ENCODE measurements at regions not wholly inside any gene's neighbourhood (a gene's known extent, or its start where the extent isn't known, plus 50 kb on each side); places are given as distances from the start of the nearest gene placed in this dataset.
A peak's percentile ranks its signal among the peaks of the same experiment; 100 is the strongest.
"Not testable (repeated sequence)": the region's sequence is repeated elsewhere in the genome, so short reads cannot be mapped to it uniquely, and the experiment has no call there.

GRCh38 chr21:17682924-17683323, 70.2 kb upstream of the BTG3 start:
- DNase-seq (ENCODE audit: low read depth in 4 of 4, low spot score in 3 of 4) = no peak

- DNase-seq (ENCODE audit: low read depth in 4 of 4, low spot score in 3 of 4) = peak in 2 of 4 donors; percentile 37 to 43
Measured at GRCh38 chr21:17679002-17679600, 66.4 kb upstream of the BTG3 start.

GRCh38 chr21:17676930-17677329, 64.2 kb upstream of the BTG3 start:
- DNase-seq (ENCODE audit: low read depth in 4 of 4, low spot score in 3 of 4) = not testable (repeated sequence)

DNA sequence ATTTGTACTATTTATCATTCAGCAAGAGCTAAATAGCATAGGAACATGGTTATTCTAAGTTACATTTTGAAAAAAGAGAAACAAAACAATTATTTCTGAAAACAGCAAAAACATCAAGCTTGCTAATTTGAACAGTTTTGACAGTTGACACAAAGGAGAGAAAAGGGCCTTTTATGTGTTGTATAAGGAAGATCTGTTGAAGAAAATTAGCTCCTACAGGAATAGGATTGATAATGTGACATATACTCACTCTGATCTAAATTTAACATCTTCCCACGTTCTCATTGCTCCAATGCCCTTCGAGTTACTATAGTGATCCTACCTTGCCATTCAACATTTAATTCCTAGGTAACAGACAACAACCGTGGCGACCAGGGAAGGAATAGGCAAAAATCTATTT, 61.4 kb upstream of the BTG3 start:
- no peak for DNase-seq (ENCODE audit: low read depth in 4 of 4, low spot score in 3 of 4)

DNA sequence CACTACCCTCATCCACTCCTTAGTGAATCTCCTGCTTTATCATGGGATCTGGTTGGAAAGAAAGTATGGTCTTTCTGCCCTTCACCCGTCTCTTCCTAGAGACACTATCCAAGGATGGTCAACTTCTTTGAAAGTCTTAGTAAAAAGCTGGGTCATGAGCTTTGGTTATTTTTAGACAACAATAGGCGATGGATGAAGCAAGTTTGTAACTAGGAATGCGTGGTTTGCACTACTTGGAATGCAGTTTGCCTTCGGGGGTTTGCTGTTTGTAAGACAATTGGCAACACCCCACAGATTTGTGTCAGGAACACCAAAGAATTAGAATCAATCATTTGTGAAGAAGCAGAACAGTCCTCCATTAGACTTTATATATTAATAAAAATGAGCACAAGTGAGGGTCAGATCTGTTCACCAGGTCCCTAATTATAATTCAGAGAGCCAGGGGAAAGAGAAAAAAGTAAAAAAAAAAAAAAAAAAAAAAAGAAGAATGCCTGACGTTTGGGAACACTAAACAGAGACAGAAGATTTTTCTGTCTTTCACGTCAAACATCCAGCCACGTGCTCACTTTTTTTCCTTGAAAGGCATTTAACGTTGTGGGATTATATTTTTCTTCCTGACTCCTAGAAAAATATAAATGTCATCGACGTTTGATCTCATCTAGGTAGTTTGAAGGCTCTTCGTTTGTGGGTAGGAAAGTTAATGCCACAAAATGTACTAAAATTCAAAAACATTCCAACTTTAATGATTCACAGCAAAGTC, 60.7 kb upstream of the BTG3 start:
- no peak for DNase-seq (ENCODE audit: low read depth in 4 of 4, low spot score in 3 of 4)

DNA sequence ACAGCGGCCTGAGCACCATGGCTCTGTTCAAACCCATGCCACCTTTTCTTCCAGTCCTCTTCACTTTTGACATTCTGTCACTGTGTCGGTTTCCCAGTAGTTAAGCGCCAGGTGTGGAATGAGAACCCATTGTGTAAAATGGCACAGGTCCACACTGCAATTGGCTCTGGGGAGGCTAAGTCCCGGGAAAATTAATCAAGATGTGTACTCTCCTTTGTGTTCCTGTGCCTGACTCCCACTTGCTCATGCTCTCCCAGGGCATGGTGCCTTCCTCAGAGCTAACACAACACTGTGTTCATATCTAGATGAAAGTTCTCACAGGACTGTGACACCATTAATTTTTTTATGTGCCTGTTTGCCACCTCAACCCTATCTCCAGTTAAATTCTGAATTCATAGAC, 59.0 kb upstream of the BTG3 start:
- no peak for DNase-seq (ENCODE audit: low read depth in 4 of 4, low spot score in 3 of 4)

GRCh38 chr21:17668479-17669140, 55.9 kb upstream of the BTG3 start:
- no peak for DNase-seq (ENCODE audit: low read depth in 4 of 4, low spot score in 3 of 4)

DNA sequence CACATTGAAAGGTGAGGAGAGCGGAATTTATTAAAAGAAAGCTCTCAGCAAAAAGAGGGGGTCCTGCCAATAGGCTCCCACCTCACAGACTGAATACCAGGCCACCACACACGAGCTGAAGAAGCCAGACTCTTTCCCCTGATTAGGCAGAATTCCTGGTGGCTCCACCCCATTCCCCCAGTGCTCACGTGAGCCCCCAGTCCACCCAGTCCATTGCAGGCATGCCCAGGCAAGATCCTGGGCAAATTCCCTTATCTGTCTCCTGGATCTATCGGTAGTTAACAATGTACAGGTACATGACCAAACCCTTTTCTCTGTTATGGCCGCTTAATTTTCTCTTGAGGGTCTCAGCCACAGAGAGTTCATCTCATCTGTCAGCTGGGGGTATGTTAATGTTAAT, 54.6 kb upstream of the BTG3 start:
- DNase-seq (ENCODE audit: low read depth in 4 of 4, low spot score in 3 of 4) = no peak
